Fibroblast of gingiva (primary cell): ENCODE measurements at regions not wholly inside any gene's neighbourhood (a gene's known extent, or its start where the extent isn't known, plus 50 kb on each side); places are given as distances from the start of the nearest gene placed in this dataset.

Experiments
- DNase-seq: peaks from one replicate; pipeline ENCODE4 v3.0.0-alpha.2; 2011; ENCODE audit warnings: low read depth

GRCh38 chr1:90139837-90140236, 144.9 kb downstream of the ZNF326 start:
- DNase-seq: no peak

GRCh38 chr1:90135286-90135685, 140.4 kb downstream of the ZNF326 start:
- DNase-seq: no peak

GRCh38 chr1:90134175-90134955, 139.5 kb downstream of the ZNF326 start:
- no peak for DNase-seq

- no peak for DNase-seq
Observed at GRCh38 chr1:90133133-90133532, 138.2 kb downstream of the ZNF326 start.

- no peak for DNase-seq
Observed at GRCh38 chr1:90132306-90132705, 137.4 kb downstream of the ZNF326 start.

- DNase-seq: no peak
Observed at GRCh38 chr1:90127288-90127953, 132.5 kb downstream of the ZNF326 start.

- DNase-seq: no peak
Observed at GRCh38 chr1:90126834-90127233, 131.9 kb downstream of the ZNF326 start.

GRCh38 chr1:90122654-90123340, 127.9 kb downstream of the ZNF326 start:
- DNase-seq: no peak

GRCh38 chr1:90114521-90115141, 119.7 kb downstream of the ZNF326 start:
- peak; percentile 35 for DNase-seq

GRCh38 chr1:90107990-90108389, 113.1 kb downstream of the ZNF326 start:
- DNase-seq: no peak

- no peak for DNase-seq
Observed at GRCh38 chr1:90106311-90106710, 111.4 kb downstream of the ZNF326 start.

- no peak for DNase-seq
Observed at GRCh38 chr1:90104941-90105538, 110.1 kb downstream of the ZNF326 start.

- no peak for DNase-seq
Observed at GRCh38 chr1:90100566-90100965, 105.7 kb downstream of the ZNF326 start.

GRCh38 chr1:90092441-90092840, 97.5 kb downstream of the ZNF326 start:
- DNase-seq: no peak
